HL-60 (cell line): ENCODE measurements at regions not wholly inside any gene's neighbourhood (a gene's known extent, or its start where the extent isn't known, plus 50 kb on each side); places are given as distances from the start of the nearest gene placed in this dataset.

Source experiments
- DNase-seq, 2 experiments: peaks; one replicate each; pipeline ENCODE4 v3.0.0-alpha.2; 2010 to 2020; ENCODE audit warnings: low read depth in 1 of 2, low spot score in 1 of 2
- H3K27ac ChIP-seq: fragments of 250-450 bp; sonication (Bioruptor Pico); replicated peaks from 2 replicates; pipeline ENCODE4 v1.5.1; 2020; ENCODE audit warnings: mild to moderate bottlenecking, moderate library complexity
- H3K27me3 ChIP-seq: fragments of 250-450 bp; sonication (Bioruptor Pico); 2 replicates; pipeline ENCODE4 v1.5.1; 2021; ENCODE audit warnings: mild to moderate bottlenecking, moderate library complexity; ENCODE audit not compliant: insufficient read depth, poor library complexity, severe bottlenecking
- H3K4me3 ChIP-seq: replicated peaks from 2 replicates; pipeline ENCODE4 v1.5.1; 2011; ENCODE audit warnings: mild to moderate bottlenecking, control low read depth, low read length; ENCODE audit not compliant: insufficient read depth
- GABPA ChIP-seq: IDR thresholded peaks from 2 replicates; pipeline ENCODE4 v1.6.1; 2012; ENCODE audit warnings: low read depth
- POLR2AphosphoS5 ChIP-seq: IDR thresholded peaks from 2 replicates; pipeline ENCODE4 v1.6.1; 2012; ENCODE audit warnings: low read depth
- SPI1 ChIP-seq: IDR thresholded peaks from 2 replicates; pipeline ENCODE4 v1.6.1; 2012; ENCODE audit warnings: low read depth, mild to moderate bottlenecking, borderline replicate concordance
- TF ChIP-seq, protein P1 (sequence below): IDR thresholded peaks from 2 replicates; pipeline ENCODE4 v1.6.1; 2012; ENCODE audit warnings: low read depth; ENCODE audit not compliant: insufficient replicate concordance
- TF ChIP-seq, protein P2 (sequence below): IDR thresholded peaks from one replicate; pipeline ENCODE4 v1.5.1; 2011; ENCODE audit warnings: low read length, control low read depth, inconsistent platforms; ENCODE audit not compliant: insufficient read depth

DNA sequence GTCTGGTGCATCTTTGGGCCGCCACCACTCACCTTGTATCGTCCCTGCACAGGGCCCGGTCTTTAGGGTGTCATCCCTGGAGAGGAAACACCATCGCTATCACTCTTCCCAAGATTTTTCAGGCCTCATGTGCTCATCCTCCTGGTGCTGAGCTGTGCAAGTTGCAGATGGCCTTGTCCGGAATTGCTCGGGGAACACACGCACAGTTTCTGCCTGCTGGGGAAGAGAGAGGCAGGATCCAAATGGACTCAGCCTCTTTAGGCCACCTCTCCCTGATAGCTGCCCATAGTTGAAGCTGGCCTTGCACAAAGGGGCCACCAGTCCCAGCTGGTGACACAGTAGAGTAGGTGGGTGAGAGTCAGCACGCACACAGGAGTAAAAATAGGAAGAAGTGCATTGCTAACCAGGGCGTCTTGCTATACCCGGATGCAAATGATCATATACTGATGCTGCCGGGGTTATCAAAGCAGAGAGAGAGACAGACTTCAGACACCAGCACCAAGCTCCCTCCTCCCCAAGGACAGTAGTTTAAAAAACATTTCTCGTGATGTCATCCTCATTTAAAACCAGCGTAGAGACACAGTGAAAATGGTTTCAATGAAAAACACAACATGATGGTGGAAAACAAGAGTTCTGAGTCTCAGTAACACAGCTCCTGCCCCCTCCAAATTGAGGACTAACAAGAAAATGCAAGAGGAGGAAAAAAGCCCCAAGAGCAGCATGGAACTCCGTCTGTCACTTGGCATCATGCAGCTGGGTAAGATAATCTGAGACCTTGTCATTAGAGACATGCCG, 147.5 kb upstream of the NCK2 start:
- DNase-seq = no peak
- H3K4me3 ChIP-seq = no peak overlapping the region
- no peak overlapping the region for H3K27ac ChIP-seq
- H3K27me3 ChIP-seq = no peaks in the 10 kb centered on the region
- TF ChIP-seq SPI1 = no peak
- no peak for TF ChIP-seq GABPA
- TF ChIP-seq, protein P1, sequence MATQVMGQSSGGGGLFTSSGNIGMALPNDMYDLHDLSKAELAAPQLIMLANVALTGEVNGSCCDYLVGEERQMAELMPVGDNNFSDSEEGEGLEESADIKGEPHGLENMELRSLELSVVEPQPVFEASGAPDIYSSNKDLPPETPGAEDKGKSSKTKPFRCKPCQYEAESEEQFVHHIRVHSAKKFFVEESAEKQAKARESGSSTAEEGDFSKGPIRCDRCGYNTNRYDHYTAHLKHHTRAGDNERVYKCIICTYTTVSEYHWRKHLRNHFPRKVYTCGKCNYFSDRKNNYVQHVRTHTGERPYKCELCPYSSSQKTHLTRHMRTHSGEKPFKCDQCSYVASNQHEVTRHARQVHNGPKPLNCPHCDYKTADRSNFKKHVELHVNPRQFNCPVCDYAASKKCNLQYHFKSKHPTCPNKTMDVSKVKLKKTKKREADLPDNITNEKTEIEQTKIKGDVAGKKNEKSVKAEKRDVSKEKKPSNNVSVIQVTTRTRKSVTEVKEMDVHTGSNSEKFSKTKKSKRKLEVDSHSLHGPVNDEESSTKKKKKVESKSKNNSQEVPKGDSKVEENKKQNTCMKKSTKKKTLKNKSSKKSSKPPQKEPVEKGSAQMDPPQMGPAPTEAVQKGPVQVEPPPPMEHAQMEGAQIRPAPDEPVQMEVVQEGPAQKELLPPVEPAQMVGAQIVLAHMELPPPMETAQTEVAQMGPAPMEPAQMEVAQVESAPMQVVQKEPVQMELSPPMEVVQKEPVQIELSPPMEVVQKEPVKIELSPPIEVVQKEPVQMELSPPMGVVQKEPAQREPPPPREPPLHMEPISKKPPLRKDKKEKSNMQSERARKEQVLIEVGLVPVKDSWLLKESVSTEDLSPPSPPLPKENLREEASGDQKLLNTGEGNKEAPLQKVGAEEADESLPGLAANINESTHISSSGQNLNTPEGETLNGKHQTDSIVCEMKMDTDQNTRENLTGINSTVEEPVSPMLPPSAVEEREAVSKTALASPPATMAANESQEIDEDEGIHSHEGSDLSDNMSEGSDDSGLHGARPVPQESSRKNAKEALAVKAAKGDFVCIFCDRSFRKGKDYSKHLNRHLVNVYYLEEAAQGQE = no peak
- TF ChIP-seq, protein P2, sequence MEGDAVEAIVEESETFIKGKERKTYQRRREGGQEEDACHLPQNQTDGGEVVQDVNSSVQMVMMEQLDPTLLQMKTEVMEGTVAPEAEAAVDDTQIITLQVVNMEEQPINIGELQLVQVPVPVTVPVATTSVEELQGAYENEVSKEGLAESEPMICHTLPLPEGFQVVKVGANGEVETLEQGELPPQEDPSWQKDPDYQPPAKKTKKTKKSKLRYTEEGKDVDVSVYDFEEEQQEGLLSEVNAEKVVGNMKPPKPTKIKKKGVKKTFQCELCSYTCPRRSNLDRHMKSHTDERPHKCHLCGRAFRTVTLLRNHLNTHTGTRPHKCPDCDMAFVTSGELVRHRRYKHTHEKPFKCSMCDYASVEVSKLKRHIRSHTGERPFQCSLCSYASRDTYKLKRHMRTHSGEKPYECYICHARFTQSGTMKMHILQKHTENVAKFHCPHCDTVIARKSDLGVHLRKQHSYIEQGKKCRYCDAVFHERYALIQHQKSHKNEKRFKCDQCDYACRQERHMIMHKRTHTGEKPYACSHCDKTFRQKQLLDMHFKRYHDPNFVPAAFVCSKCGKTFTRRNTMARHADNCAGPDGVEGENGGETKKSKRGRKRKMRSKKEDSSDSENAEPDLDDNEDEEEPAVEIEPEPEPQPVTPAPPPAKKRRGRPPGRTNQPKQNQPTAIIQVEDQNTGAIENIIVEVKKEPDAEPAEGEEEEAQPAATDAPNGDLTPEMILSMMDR = no peak
- TF ChIP-seq POLR2AphosphoS5 = no peak

DNA sequence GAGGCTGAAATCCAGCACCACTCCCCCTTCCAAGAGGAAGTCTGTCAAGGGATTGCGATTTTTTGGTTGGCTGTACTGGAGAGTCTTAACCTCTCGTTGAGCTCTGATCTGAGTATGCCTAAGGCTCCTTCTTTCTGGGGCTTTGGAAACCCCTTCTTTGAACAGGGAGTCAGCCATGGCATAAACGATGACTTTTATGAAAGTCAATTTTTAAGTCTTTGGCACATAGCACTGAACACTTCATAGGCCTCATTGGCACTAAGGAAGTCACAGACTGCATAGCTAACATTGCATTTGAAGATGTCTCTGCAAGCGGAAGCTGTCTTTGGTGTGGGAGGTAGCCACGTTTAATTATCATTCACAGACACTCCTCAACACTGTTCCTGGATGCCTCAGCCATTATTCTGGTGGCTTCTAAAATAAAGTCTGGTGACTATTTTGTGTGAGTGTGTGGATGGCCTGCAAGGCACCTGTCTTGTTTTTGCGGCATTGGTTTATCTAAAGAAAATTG, 148.2 kb upstream of the NCK2 start:
- no peak overlapping the region for H3K4me3 ChIP-seq
- no peaks in the 10 kb centered on the region for H3K27me3 ChIP-seq
- no peak overlapping the region for H3K27ac ChIP-seq
- DNase-seq = no peak
- TF ChIP-seq, protein P2 = no peak
- no peak for TF ChIP-seq GABPA
- TF ChIP-seq POLR2AphosphoS5 = no peak
- no peak for TF ChIP-seq SPI1

DNA sequence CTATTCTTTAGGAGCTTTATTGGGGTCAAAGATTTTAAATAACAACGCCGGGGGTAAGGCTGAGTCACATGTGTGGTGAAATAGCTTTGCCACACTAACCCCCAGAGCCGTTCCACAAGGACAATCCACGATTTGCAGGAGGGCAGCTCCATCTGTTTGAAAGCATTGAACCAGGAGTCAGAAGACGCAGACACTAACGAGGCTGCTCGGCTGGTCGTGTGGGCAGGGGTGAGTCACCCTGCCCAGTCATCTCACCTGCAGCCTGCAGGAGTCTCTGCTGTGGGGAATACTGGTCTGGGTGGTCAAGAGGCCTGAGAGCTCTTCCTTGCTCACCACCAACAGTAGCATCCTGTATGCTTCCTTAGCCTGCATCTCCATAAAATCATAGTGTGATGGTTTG, 149.2 kb upstream of the NCK2 start:
- no peak overlapping the region for H3K27ac ChIP-seq
- H3K27me3 ChIP-seq = no peaks in the 10 kb centered on the region
- DNase-seq = no peak
- no peak for TF ChIP-seq POLR2AphosphoS5
- TF ChIP-seq, protein P1 = no peak
- TF ChIP-seq, protein P2 = no peak
- no peak for TF ChIP-seq SPI1
- TF ChIP-seq GABPA = no peak
- H3K4me3 ChIP-seq = no peak overlapping the region
